ENCODE measurements at regions not wholly inside any gene's neighbourhood (a gene's known extent, or its start where the extent isn't known, plus 50 kb on each side); places are given as distances from the start of the nearest gene placed in this dataset.

GRCh38 chr1:119318466-119319309 lies 49.9 kb upstream of the HAO2 start (continued):
- TF ChIP-seq ZNF8 (CRISPR knock-in tag; IDR thresholded peaks at IDR 0.05) (no peak), ESRRG (CRISPR knock-in tag; IDR thresholded peaks at IDR 0.05) (no peak), BACH2 (CRISPR knock-in tag; IDR thresholded peaks at IDR 0.05; ENCODE audit: borderline replicate concordance) (no peak), ZC3H10 (CRISPR knock-in tag; IDR thresholded peaks at IDR 0.05) (no peak), GLIS3 (CRISPR knock-in tag; IDR thresholded peaks at IDR 0.05) (no peak), TCF4 (CRISPR knock-in tag; IDR thresholded peaks at IDR 0.05; ENCODE audit: borderline replicate concordance) (no peak)
